Vagina (tissue), 2 donors: ENCODE measurements at regions not wholly inside any gene's neighbourhood (a gene's known extent, or its start where the extent isn't known, plus 50 kb on each side); places are given as distances from the start of the nearest gene placed in this dataset.

Experiments
- DNase-seq, 2 donors: peaks; one replicate each; pipeline ENCODE4 v3.0.0-alpha.2; 2017; ENCODE audit errors: extremely low spot score in 2 of 2
- H3K27ac ChIP-seq: fragments of 200-600 bp; sonication (generic); one replicate; pipeline ENCODE4 v1.5.1; 2019
- H3K27me3 ChIP-seq: fragments of 200-600 bp; sonication (generic); one replicate; pipeline ENCODE4 v1.5.1; 2019
- H3K36me3 ChIP-seq, 2 donors: fragments of 200-600 bp; sonication (generic); one replicate each; pipeline ENCODE4 v1.5.1; 2017 to 2019
- H3K4me1 ChIP-seq: fragments of 200-600 bp; sonication (generic); one replicate; pipeline ENCODE4 v1.5.1; 2019
- H3K4me3 ChIP-seq, 2 donors: fragments of 200-600 bp; sonication (generic); 1 replicate in 1 of 2; 2 replicates in 1 of 2; pipeline ENCODE4 v1.5.1; 2016 to 2019
- H3K9me3 ChIP-seq: fragments of 200-600 bp; sonication (generic); one replicate; pipeline ENCODE4 v1.5.1; 2019
- POLR2A ChIP-seq, 2 donors: fragments of 450-650 bp; IDR thresholded peaks; one replicate each; pipeline ENCODE4 v1.6.1; 2017; ENCODE audit warnings: antibody characterized with exemption in 2 of 2, mild to moderate bottlenecking in 2 of 2, moderate library complexity in 2 of 2
- POLR2AphosphoS5 ChIP-seq, 2 donors: sonication (generic); formaldehyde crosslinking; IDR thresholded peaks; one replicate each; pipeline ENCODE4 v1.9.0; 2017; ENCODE audit warnings: antibody characterized with exemption in 2 of 2, mild to moderate bottlenecking in 2 of 2, low read depth in 1 of 2; ENCODE audit not compliant: insufficient read depth in 1 of 2
- intact Hi-C: fragments of 100-400 bp; cut with DNase I; formaldehyde crosslinking; loops from one replicate; pipeline ENCODE4 v1.15.1; 2023
- TF ChIP-seq, protein P1 (sequence below), 3 experiments: fragments of 450-650 bp in 2 of 3; fragments of 200-600 bp in 1 of 3; sonication (generic) in 1 of 3; IDR thresholded peaks; one replicate each; pipeline ENCODE4 v1.5.1; 2017 to 2019; ENCODE audit warnings: antibody characterized with exemption in 3 of 3, mild to moderate bottlenecking in 2 of 3, moderate library complexity in 2 of 3

DNA sequence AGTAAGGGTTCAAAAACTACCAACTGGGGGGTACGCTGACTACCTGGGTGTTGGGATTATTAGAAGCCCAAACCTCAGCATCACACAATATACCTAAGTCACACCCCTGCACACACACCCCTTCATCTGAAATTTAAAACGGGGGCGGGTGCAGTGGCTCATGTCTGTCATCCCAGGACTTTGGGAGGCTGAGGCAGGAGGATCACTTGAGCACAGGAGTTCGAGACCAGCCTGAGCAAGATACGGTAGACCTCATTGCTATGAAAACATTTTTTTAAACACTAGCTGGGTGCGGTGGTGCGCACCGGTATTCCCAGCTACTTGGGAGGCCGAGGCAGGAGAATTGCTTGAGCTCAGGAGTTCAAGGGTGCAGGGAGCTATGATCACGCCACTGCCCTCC, 331.0 kb downstream of the ASMT start:
- Histone ChIP-seq H3K36me3 (no peaks in the 10 kb centered on the region), H3K9me3 (no peaks in the 10 kb centered on the region), H3K27ac (no peak overlapping the region), H3K4me1 (no peaks in the 10 kb centered on the region), H3K4me3 (no peak overlapping the region), H3K27me3 (no peaks in the 10 kb centered on the region)
- no peak for DNase-seq
- TF ChIP-seq POLR2AphosphoS5 (IDR thresholded peaks at IDR 0.05; ENCODE audit: insufficient read depth in 1 of 2, low read depth in 1 of 2) (no peak), POLR2A (IDR thresholded peaks at IDR 0.05) (no peak)
- TF ChIP-seq, protein P1, sequence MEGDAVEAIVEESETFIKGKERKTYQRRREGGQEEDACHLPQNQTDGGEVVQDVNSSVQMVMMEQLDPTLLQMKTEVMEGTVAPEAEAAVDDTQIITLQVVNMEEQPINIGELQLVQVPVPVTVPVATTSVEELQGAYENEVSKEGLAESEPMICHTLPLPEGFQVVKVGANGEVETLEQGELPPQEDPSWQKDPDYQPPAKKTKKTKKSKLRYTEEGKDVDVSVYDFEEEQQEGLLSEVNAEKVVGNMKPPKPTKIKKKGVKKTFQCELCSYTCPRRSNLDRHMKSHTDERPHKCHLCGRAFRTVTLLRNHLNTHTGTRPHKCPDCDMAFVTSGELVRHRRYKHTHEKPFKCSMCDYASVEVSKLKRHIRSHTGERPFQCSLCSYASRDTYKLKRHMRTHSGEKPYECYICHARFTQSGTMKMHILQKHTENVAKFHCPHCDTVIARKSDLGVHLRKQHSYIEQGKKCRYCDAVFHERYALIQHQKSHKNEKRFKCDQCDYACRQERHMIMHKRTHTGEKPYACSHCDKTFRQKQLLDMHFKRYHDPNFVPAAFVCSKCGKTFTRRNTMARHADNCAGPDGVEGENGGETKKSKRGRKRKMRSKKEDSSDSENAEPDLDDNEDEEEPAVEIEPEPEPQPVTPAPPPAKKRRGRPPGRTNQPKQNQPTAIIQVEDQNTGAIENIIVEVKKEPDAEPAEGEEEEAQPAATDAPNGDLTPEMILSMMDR (IDR thresholded peaks at IDR 0.05) = no peak
- intact Hi-C loops = no loop called here

DNA sequence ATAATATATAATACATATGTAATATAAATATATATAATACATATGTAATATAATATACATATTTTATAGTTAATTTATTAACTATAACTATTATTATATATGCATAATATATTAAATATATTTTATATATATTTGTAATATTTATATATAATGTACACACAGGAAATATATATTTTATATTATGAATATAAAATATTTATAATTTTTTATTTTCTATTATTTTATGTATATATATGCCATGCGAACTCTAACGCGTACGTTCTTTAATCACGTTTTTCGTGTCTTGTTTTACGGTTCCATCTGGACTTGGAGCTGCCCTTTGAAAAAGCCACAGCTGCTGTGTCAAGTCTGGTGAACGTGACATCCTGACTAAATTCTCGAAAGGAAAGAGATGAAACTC, 332.1 kb downstream of the ASMT start:
- DNase-seq = no peak
- Histone ChIP-seq H3K36me3 (no peaks in the 10 kb centered on the region), H3K4me1 (no peaks in the 10 kb centered on the region), H3K27me3 (no peaks in the 10 kb centered on the region), H3K9me3 (no peaks in the 10 kb centered on the region), H3K27ac (no peak overlapping the region), H3K4me3 (no peak overlapping the region)
- intact Hi-C loops = no loop called here
- TF ChIP-seq, protein P1 (IDR thresholded peaks at IDR 0.05) = no peak
- TF ChIP-seq POLR2A (IDR thresholded peaks at IDR 0.05) (no peak), POLR2AphosphoS5 (IDR thresholded peaks at IDR 0.05; ENCODE audit: insufficient read depth in 1 of 2, low read depth in 1 of 2) (no peak)
